SU-DHL-6 (cell line): ENCODE measurements at regions not wholly inside any gene's neighbourhood (a gene's known extent, or its start where the extent isn't known, plus 50 kb on each side); places are given as distances from the start of the nearest gene placed in this dataset.

ENCODE experiments used
- H2AFZ ChIP-seq: fragments of 200-600 bp; sonication (generic); 2 replicates; pipeline ENCODE4 v1.6.1; 2014; ENCODE audit warnings: low read depth, mild to moderate bottlenecking, moderate library complexity, mixed read lengths, antibody characterized with exemption, low read length; ENCODE audit not compliant: severe bottlenecking
- H3F3A ChIP-seq: fragments of 200-600 bp; shearing (Covaris generic); 2 replicates; pipeline ENCODE4 v1.6.0; 2016; ENCODE audit warnings: antibody characterized with exemption, mild to moderate bottlenecking; ENCODE audit not compliant: insufficient read depth
- H3K27ac ChIP-seq: fragments of 200-600 bp; sonication (generic); 2 replicates; pipeline ENCODE4 v1.5.1; 2016; ENCODE audit warnings: low read depth, mild to moderate bottlenecking, low read length, moderate library complexity, mixed read lengths
- H3K27me3 ChIP-seq: fragments of 200-600 bp; sonication (generic), shearing (Covaris generic); 2 replicates; pipeline ENCODE4 v1.6.0; 2014; ENCODE audit warnings: mild to moderate bottlenecking, low read length
- H3K36me3 ChIP-seq: fragments of 200-600 bp; sonication (generic); 2 replicates; pipeline ENCODE4 v1.6.1; 2014; ENCODE audit warnings: mild to moderate bottlenecking, low read length, mixed read lengths
- H3K4me2 ChIP-seq: fragments of 300-600, 200-600 bp; shearing (Covaris generic), sonication (generic); 2 replicates; pipeline ENCODE4 v1.6.0; 2014; ENCODE audit warnings: low read length, low read depth, mild to moderate bottlenecking; ENCODE audit not compliant: poor library complexity, severe bottlenecking
- H3K4me3 ChIP-seq: fragments of 200-600 bp; sonication (generic); 2 replicates; pipeline ENCODE4 v1.5.1; 2014; ENCODE audit warnings: antibody characterized with exemption, low read length, mild to moderate bottlenecking, mixed read lengths; ENCODE audit not compliant: insufficient read depth, poor library complexity, severe bottlenecking
- H3K79me2 ChIP-seq: fragments of 200-600 bp; sonication (generic); 2 replicates; pipeline ENCODE4 v1.6.1; 2014; ENCODE audit warnings: mild to moderate bottlenecking, low read length, moderate library complexity; ENCODE audit not compliant: insufficient read depth
- H3K9ac ChIP-seq: fragments of 200-600 bp; sonication (generic); 2 replicates; pipeline ENCODE4 v1.7.0; 2014; ENCODE audit warnings: mild to moderate bottlenecking, low read length
- H3K9me2 ChIP-seq: fragments of 200-600 bp; sonication (generic); replicated peaks from 2 replicates; pipeline ENCODE4 v1.6.1; 2014; ENCODE audit warnings: low read length; ENCODE audit not compliant: insufficient read depth
- H3K9me3 ChIP-seq: fragments of 200-600 bp; sonication (generic); 2 replicates; pipeline ENCODE4 v1.6.1; 2014; ENCODE audit warnings: low read length, mixed read lengths; ENCODE audit not compliant: insufficient read depth
- H4K20me1 ChIP-seq: fragments of 200-600 bp; sonication (generic); 2 replicates; pipeline ENCODE4 v1.6.1; 2014; ENCODE audit warnings: low read depth, mild to moderate bottlenecking, antibody characterized with exemption, low read length, moderate library complexity, mixed read lengths
- CTCF ChIP-seq: fragments of 200-600 bp; sonication (generic); IDR thresholded peaks from one replicate; pipeline ENCODE4 v1.5.1; 2017; ENCODE audit warnings: antibody characterized with exemption, mild to moderate bottlenecking, low read length, moderate library complexity; ENCODE audit not compliant: insufficient read depth, poor library complexity, severe bottlenecking
- EZH2phosphoT487 ChIP-seq: fragments of 200-600 bp; sonication (generic), shearing (Covaris generic); conservative IDR thresholded peaks from 2 replicates; pipeline ENCODE4 v1.6.1; 2018; ENCODE audit warnings: mild to moderate bottlenecking, antibody characterized with exemption, low read length, moderate library complexity, mixed read lengths

GRCh38 chr18:61132031-61132430, 201.2 kb upstream of the CDH20 start:
- Histone ChIP-seq H3K36me3 (no peaks in the 10 kb centered on the region), H3K4me3 (no peak overlapping the region), H3K27ac (no peak overlapping the region), H3K9ac (no peak overlapping the region), H3K9me3 (no peaks in the 10 kb centered on the region), H3K9me2 (no peaks in the 10 kb centered on the region), H4K20me1 (no peaks in the 10 kb centered on the region), H3F3A (no peaks in the 10 kb centered on the region), H3K4me2 (no peak overlapping the region), H2AFZ (no peak overlapping the region), H3K79me2 (no peaks in the 10 kb centered on the region), H3K27me3 (no peaks in the 10 kb centered on the region)
- TF ChIP-seq EZH2phosphoT487 = no peak
- no peak for TF ChIP-seq CTCF

DNA sequence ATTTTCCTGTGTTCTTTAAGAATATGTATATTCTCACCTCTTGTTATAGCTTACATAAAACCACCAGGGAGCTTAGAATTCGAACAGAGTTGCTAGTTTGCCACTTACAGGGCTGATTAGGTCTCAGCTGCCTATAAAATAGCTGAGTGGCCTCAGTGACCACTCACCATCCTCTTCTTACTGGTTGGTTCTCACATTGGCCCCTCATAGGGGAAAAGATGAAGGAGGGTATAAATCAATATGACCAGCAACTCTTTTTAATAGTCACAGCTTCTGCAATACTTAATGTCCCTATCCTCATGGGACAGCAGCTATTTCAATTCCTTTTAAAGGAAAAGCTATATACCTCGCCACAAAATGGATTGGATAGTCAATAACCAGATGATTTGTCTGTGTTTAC, 199.4 kb upstream of the CDH20 start:
- Histone ChIP-seq H3K9me3 (no peaks in the 10 kb centered on the region), H3K9ac (no peak overlapping the region), H3F3A (no peaks in the 10 kb centered on the region), H3K4me3 (no peak overlapping the region), H3K4me2 (no peak overlapping the region), H3K27ac (no peak overlapping the region), H3K79me2 (no peaks in the 10 kb centered on the region), H3K36me3 (no peaks in the 10 kb centered on the region), H2AFZ (no peak overlapping the region), H3K27me3 (no peaks in the 10 kb centered on the region), H3K9me2 (no peaks in the 10 kb centered on the region; the same call in 1 of the 2 replicates), H4K20me1 (no peaks in the 10 kb centered on the region)
- TF ChIP-seq EZH2phosphoT487 (no peak), CTCF (no peak)

GRCh38 chr18:61136711-61137251, 196.4 kb upstream of the CDH20 start:
- H2AFZ ChIP-seq = no peak overlapping the region
- H3K9me2 ChIP-seq = no peaks in the 10 kb centered on the region; the same call in 1 of the 2 replicates
- TF ChIP-seq CTCF (no peak), EZH2phosphoT487 (no peak)
- H3K4me2 ChIP-seq = no peak overlapping the region
- no peak overlapping the region for H3K9ac ChIP-seq
- no peaks in the 10 kb centered on the region for H3K36me3 ChIP-seq
- H4K20me1 ChIP-seq = no peaks in the 10 kb centered on the region
- H3F3A ChIP-seq = no peaks in the 10 kb centered on the region
- H3K79me2 ChIP-seq = no peaks in the 10 kb centered on the region
- H3K9me3 ChIP-seq = no peaks in the 10 kb centered on the region
- H3K4me3 ChIP-seq = no peak overlapping the region
- H3K27ac ChIP-seq = no peak overlapping the region
- no peaks in the 10 kb centered on the region for H3K27me3 ChIP-seq
